Endothelial cell of umbilical vein (primary cell): ENCODE measurements at regions not wholly inside any gene's neighbourhood (a gene's known extent, or its start where the extent isn't known, plus 50 kb on each side); places are given as distances from the start of the nearest gene placed in this dataset.

ENCODE experiments used
- EZH2 ChIP-seq: IDR thresholded peaks from 2 replicates; pipeline ENCODE4 v1.6.1; 2012; ENCODE audit warnings: borderline replicate concordance, low read depth, mild to moderate bottlenecking, moderate library complexity, low read length, inconsistent platforms; ENCODE audit not compliant: severe bottlenecking
- FOS ChIP-seq: IDR thresholded peaks from 2 replicates; pipeline ENCODE4 v1.6.1; 2011; ENCODE audit warnings: mild to moderate bottlenecking, low read length, moderate library complexity, borderline replicate concordance; ENCODE audit not compliant: insufficient read depth
- GATA2 ChIP-seq: IDR thresholded peaks from 2 replicates; pipeline ENCODE4 v1.7.0; 2011; ENCODE audit warnings: low read depth, mild to moderate bottlenecking, moderate library complexity, mixed read lengths, low read length; ENCODE audit not compliant: insufficient read length, insufficient read depth
- JUN ChIP-seq: IDR thresholded peaks from 2 replicates; pipeline ENCODE4 v1.6.1; 2011; ENCODE audit warnings: borderline replicate concordance, low read depth; ENCODE audit not compliant: insufficient read length, insufficient read depth
- MYC ChIP-seq: IDR thresholded peaks from one replicate; pipeline ENCODE4 v1.6.1; 2011; ENCODE audit warnings: mild to moderate bottlenecking, low read depth, low read length
- POLR2A ChIP-seq: IDR thresholded peaks from 2 replicates; pipeline ENCODE4 v1.6.1; 2012; ENCODE audit warnings: low read depth, mild to moderate bottlenecking, control low read depth, low read length
- POLR2AphosphoS5 ChIP-seq: IDR thresholded peaks from 2 replicates; pipeline ENCODE4 v1.6.1; 2012; ENCODE audit warnings: low read depth, mild to moderate bottlenecking, control low read depth, low read length, moderate library complexity; ENCODE audit not compliant: insufficient read depth
- TF ChIP-seq, protein P1 (sequence below), 2 donors: IDR thresholded peaks; 1 replicate in 1 of 2; 2 replicates in 1 of 2; pipeline ENCODE4 v1.5.1; 2011; ENCODE audit warnings: low read length in 2 of 2, mild to moderate bottlenecking in 2 of 2, moderate library complexity in 2 of 2, control low read depth in 1 of 2, inconsistent platforms in 1 of 2, low read depth in 1 of 2; ENCODE audit not compliant: insufficient read depth in 1 of 2; ENCODE audit errors: extremely low read depth in 1 of 2
- TF ChIP-seq, protein P2 (sequence below): IDR thresholded peaks from 2 replicates; pipeline ENCODE4 v1.6.1; 2011; ENCODE audit not compliant: insufficient read depth, insufficient read length

GRCh38 chr6:91886183-91886795 is 1299.4 kb upstream of the MAP3K7 start:
- TF ChIP-seq POLR2A (no peak), EZH2 (no peak), MYC (no peak), POLR2AphosphoS5 (no peak), GATA2 (no peak), JUN (no peak), FOS (no peak)
- TF ChIP-seq, protein P1, sequence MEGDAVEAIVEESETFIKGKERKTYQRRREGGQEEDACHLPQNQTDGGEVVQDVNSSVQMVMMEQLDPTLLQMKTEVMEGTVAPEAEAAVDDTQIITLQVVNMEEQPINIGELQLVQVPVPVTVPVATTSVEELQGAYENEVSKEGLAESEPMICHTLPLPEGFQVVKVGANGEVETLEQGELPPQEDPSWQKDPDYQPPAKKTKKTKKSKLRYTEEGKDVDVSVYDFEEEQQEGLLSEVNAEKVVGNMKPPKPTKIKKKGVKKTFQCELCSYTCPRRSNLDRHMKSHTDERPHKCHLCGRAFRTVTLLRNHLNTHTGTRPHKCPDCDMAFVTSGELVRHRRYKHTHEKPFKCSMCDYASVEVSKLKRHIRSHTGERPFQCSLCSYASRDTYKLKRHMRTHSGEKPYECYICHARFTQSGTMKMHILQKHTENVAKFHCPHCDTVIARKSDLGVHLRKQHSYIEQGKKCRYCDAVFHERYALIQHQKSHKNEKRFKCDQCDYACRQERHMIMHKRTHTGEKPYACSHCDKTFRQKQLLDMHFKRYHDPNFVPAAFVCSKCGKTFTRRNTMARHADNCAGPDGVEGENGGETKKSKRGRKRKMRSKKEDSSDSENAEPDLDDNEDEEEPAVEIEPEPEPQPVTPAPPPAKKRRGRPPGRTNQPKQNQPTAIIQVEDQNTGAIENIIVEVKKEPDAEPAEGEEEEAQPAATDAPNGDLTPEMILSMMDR (IDR thresholded peaks at IDR 0.05; ENCODE audit: extremely low read depth in 1 of 2, insufficient read depth in 1 of 2, low read depth in 1 of 2, low read length in 2 of 2), result no peak
- TF ChIP-seq, protein P2, sequence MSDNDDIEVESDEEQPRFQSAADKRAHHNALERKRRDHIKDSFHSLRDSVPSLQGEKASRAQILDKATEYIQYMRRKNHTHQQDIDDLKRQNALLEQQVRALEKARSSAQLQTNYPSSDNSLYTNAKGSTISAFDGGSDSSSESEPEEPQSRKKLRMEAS, result no peak
